GM21447 (cell line): ENCODE measurements at regions not wholly inside any gene's neighbourhood (a gene's known extent, or its start where the extent isn't known, plus 50 kb on each side); places are given as distances from the start of the nearest gene placed in this dataset.
A peak's percentile ranks its signal among the peaks of the same experiment; 100 is the strongest.

ENCODE experiments used
- ATAC-seq: cut with Tn5 transposase; IDR thresholded peaks from one replicate; pipeline ENCODE4 v1.9.1; 2021; ENCODE audit not compliant: unreplicated experiment

DNA sequence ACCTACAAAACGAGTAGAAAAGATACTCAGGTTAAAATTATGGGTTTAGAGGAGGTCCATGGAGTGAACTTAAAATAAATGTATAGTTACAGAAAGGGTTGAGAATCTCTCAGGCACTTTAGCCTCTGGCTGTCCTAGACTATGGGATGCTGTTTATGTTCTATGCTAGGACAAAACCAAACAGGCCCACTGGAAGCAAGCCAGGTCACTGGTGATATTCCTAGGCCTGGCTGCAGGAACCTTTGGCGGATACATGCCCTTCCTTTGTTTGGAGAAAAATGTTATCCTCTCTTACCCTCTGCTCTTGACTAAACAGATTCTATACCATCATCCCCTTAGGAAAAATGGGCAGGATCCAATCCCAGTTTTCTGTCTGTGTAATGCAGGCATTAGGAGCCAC, 90.7 kb upstream of the DUSP10 start:
- no peak for ATAC-seq

- ATAC-seq = no peak
These were observed 90.3 kb upstream of the DUSP10 start for GRCh38 chr1:221832151-221832550.

DNA sequence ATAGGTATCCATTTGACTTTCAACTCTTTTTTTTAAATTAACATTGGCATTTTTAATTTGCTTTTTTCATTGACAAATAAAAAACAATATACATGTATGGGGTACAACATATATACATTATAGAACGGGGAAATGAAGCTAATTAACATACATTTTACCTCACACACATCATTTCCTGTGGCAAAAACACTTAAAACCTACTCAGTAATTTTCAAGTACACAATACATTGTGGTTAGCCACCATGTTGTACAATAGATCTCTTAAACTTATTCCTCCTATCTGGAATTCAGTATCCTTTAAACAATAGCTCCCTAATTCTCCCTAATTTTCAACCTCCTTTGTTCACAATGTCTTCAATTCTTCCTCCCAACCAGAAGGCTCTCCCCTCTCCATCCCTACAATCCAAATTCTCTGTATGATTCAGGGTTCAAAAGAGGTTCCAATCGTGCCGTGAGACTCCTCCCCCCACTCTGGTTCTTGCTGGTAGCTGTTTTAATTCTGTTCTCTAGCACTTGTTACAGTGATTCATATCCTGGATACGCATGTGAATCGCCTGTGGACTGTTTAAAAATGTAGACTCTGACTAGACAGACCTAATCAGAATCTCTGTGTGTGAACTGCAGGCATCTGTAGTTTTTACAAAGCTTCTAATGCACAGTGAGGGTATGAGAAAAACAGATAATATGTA, 87.6 kb upstream of the DUSP10 start:
- no peak for ATAC-seq

DNA sequence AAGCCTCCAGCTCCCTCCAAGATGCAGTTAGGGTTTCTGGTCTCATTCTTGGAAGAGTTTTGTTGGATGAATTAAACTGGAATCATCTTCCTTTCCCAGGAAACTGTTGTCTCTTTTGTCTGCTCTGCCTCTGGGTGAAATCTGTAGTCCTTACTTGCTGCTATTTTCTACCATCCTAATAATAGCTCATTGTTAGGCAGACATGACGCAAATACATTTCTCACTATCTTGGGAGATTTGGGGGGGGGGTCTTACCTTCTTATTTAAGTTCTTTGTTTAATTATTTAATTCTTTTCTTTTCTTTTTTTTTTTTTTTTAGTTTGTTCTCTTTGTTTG, 85.4 kb upstream of the DUSP10 start:
- ATAC-seq = no peak

DNA sequence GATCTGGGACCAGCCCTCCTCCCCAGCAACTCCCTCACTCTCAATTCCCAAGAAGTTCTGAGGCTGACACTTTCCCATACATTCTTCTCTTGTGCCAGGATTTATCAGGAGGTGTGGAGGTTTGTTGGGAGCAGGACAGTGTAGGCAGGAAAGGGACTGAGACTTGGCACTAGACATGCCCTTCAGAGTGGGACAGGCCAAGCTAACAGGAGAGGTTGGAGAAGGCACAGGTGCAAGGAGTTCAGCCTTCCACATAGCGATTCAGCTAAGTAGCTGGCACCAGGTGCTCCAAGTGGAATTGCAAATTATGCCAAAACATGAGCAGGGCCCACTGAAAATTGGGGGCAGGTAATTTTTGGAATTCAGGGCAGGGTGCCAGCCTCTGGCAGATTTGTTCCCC, 83.0 kb upstream of the DUSP10 start:
- no peak for ATAC-seq

DNA sequence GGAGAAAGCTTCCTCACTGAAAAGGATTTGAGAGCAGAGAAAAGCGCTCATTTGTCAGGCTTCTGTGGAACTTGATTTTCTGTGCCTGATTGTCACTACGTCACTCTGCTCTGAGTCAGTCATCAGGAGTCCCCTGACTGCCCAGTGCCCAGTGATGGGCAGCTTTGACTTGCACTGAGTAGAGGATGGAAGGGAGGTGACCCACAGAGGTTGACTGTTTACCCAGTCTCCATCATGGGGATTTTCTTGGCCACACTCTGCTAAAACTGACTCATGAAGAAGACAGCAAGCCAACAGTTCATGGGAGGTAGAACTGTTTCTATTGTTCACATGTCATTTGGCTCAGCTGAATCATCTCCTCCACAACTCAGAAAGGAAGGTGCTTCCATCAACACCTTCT, 82.1 kb upstream of the DUSP10 start:
- ATAC-seq = peak; percentile 43

GRCh38 chr1:221823561-221823960, 81.7 kb upstream of the DUSP10 start:
- peak; percentile 33 for ATAC-seq

DNA sequence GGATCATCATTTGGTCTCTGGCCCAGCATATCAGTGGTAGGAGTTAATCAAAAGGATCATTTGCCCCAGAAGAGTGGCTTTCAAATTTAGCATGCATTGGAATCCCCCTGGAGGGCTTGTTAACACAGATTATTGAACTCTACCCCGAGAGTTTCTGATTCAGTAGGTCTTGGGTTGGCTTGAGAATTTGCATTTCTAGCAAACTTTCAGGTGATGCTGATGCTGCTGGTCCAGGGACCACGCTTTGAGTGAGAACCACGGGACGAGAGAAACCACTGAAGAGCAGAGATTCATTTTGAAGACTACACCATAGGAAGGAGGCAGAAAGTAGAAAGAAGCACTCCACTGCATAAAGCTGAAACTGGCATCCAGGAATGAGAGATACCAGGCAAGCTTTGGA, 81.3 kb upstream of the DUSP10 start:
- peak; percentile 61 for ATAC-seq

DNA sequence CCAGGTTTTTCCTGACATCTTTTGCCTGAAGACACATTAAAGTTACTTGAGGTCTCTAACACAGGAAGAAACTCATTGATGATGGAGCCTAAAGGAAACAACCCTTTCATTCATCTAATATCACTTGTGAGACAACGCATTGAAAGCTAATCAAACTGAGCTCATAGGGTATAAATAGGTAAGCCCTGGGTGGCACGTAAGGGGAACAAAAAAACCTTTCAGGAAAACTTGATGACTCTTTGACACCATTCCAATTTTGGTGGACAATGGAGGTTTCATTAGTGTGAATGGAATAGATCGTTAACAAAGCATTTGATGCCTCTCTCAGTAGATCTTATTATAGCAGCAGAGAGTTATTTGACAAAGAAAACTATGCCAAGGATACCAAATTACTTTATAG, 80.7 kb upstream of the DUSP10 start:
- no peak for ATAC-seq

GRCh38 chr1:221816899-221817298, 75.0 kb upstream of the DUSP10 start:
- no peak for ATAC-seq

- ATAC-seq = no peak
These were observed 73.8 kb upstream of the DUSP10 start for GRCh38 chr1:221815660-221816059.

DNA sequence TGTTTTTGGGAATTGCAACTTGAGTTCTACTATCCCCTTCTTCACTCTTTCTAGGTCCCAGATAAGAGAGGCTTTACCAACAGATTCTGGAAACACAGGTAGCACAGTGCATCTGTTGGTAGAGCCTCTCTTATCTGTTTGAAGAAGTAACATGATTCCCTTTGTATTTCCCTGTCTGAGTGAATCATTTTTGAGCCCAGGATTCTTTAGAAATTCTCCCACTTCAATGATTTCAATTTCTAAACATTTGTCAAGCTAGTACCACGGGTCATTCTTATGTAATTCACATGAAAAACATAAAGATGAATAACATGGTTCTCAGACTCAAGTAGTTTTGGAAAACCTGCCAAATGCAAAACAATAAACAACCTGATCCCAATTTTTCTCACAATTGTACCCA, 72.0 kb upstream of the DUSP10 start:
- ATAC-seq = no peak

DNA sequence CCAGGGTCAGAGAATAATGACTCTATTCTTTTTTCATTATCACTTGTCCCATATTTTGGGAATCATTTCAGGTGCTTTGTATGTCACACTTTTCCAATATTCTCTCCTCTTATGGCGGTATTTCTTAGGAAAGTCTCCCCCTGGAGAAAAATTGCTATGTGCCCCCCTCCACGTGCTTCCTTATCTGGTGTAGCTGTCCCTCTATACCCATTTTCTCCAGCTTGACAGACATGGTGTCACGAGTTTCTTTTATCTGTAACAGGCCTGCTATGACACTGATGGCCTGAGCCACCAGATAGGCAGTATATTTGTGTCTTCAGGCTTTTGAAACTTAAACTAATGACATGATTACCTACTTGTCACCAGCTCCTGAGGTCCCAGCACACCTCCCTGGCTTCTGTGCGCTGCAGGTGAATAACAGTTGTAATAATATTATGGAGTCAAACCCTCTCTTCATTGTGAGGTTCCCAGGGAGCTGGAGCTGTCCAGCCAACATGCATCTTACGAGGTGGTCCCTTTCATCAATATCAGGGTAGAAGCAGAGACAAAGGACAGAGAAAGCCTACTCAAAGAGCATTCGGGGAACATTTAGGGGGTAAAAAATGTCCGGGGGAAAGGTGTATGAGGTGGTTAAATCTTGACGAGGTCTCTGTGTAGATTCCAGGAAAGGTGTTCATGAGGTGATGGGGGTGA, 71.2 kb upstream of the DUSP10 start:
- no peak for ATAC-seq

DNA sequence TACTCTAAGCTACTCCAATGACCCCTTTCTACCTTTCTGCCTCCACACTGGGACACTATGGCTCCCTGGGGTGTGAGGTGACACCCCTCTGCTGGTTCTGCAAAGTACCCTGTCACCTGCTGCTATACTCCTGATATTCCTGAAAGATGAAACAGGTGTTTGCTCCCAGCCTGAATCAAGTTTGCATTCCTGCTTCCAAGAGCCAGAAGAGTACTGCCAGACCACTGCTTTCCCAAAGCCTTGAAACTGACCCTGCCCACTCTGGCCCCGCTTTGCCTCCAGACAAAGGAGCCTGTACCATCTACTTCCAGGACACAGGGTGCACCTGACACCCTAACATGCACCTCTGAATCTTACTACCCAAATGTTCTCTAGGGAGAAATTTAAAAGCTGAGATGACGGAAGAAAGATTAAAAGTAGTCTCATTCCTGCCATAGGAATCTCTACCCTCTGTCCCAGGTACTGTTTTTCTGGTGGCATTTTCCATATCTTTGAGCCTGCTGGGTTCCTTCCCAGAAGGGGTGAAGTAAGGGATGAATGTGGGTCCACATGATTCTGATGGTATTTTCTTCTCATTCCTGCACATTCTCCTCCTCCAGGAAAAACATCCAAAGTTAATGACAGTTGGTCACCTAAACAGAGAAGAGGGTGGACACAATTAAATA, 70.3 kb upstream of the DUSP10 start:
- no peak for ATAC-seq

DNA sequence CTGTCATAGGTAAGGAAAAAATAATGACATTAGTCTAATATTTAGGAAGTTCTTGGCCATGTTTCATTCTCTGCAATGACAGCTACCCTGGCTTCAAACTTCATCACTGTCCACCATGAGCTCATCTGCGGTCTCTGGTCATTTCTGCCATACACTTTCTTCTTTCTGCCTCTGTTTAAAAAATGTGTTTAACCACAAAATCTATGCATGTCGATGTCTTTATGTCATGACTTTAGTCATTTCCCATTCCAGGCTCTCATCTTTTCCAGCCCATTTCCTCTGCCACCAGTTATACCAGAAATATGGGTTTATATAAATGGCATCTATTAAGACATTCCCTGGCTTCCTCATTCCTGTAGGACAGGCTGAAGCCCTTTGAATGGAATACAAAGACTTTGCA, 68.5 kb upstream of the DUSP10 start:
- ATAC-seq = no peak

DNA sequence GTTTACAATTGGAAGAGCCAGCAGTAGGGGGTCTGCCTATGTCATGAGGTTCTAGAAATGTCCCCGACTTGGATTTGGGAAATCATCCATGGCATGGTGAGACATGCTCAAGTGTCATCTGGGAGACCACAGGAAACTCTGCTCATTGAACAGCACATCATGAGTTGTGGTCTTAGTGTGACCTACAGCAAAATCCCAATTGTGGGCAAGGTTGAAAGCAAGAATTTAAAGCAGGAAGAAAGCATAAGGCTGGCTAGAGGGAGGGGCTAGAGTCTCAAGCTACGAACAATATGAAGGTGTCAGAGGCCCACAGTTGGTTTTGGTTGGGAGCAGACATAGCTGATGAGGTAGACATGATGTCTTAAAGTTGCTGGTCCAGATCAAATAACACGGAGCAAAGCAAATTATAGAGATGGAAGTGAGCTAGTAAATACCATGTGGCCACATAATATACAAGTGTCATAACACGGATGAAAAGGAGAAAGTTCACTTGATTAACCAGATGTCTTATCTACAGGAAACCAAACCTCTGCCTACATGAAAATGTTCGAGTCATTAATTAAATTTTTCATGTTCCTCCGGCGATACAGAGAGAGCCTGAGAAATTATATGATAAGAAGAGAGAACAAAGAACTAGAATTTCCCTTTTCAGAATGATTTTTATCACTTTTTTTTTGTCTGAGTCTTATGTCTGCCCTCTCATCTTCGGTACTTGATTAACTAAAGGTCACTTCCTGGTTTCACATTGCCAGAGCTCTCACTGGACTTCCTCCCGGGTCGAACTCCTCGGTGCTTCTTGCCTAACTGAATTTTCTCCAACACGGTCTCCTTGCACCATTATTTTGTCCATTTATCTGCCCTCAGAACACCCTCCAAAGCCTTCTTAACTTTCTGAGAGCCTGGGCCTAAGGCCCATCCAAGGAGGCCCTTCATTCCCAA, 67.5 kb upstream of the DUSP10 start:
- peak; percentile 55 for ATAC-seq

DNA sequence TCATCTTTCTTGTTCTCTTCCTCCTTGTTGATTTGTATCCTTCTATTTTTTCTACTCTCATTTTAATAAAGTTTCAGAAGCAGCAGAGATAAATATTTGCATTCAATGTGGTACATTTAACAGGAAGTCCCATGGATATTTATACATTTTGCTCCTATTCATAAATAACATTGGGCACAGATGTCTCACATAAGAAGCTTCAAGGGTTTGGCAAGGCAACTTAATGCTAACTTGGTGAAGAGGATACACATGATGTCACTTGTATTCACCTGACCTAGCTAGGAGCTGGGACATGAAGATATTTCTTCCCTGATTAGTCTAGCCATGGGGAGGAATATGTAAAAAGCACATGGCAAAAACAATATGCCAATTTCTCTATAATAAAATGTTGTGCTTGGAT, 65.1 kb upstream of the DUSP10 start:
- ATAC-seq = peak; percentile 46

- ATAC-seq = no peak
These were observed 64.3 kb upstream of the DUSP10 start for GRCh38 chr1:221806236-221806635.

DNA sequence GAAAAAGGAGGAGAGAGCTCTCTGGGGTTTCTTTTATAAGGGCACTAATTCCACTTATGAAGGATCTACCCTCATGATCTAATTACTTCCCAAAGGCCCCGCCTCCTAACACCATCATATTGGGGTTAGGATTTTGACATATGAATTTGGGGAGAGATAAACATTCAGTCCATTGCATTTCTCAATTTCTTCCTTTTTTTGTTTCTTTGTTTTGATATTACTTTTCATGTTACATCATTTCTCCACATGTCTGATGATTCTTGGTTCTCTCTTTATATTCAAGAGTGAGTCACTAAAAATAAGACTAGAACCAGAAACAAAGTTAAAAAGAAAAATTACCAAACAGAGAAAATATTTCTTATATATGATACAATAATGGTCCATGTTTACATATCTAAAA, 63.2 kb upstream of the DUSP10 start:
- ATAC-seq = no peak

DNA sequence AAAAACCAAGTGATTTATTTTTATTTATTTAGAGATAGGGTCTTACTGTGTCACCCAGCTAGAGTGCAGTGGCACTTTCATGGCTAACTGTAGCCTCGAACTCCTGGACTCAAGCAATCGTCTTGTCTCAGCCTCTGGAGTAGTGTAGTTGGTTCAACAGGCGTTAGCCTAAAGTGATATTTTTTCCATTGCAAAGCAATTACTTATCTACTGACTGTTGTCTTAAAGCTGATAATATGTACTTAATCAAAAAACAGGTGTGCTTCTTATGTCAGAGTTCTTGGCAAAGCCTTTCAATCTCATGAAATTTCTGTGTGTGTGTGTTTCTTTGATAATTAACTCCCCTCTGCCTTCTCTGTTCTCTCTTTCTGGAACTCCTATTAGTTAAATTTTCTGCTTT, 62.4 kb upstream of the DUSP10 start:
- no peak for ATAC-seq

- ATAC-seq = no peak
These were observed 60.1 kb upstream of the DUSP10 start for GRCh38 chr1:221801773-221802516.
